Activated CD4-positive, alpha-beta T cell treated with anti-CD3 and anti-CD28 coated beads, Interleukin-2, amount 10 ng/mL, durations not matched to agents 7 days and 5 days (primary cell): ENCODE measurements at regions not wholly inside any gene's neighbourhood (a gene's known extent, or its start where the extent isn't known, plus 50 kb on each side); places are given as distances from the start of the nearest gene placed in this dataset.
"Not testable (repeated sequence)": the region's sequence is repeated elsewhere in the genome, so short reads cannot be mapped to it uniquely, and the experiment has no call there.

ENCODE experiments used
- CTCF ChIA-PET: fragments of 350-600 bp; sonication (Branson Sonifier 250); formaldehyde crosslinking; loops from one replicate; lab custom pipeline; 2021; ENCODE audit warnings: antibody characterized with exemption; lab: Charles Lee
- POLR2A ChIA-PET: fragments of 350-600 bp; sonication (Branson Sonifier 250); formaldehyde crosslinking; loops from one replicate; lab custom pipeline; 2021; ENCODE audit warnings: antibody characterized with exemption; lab: Charles Lee
- DNase-seq: peaks from one replicate; pipeline ENCODE4 v3.0.0-alpha.2; 2020
- H3K27ac Mint-ChIP-seq: one replicate; pipeline ENCODE4 v1.8.0; 2021; ENCODE audit warnings: mild to moderate bottlenecking, moderate library complexity, mixed read lengths
- H3K27me3 Mint-ChIP-seq: one replicate; pipeline ENCODE4 v1.8.0; 2021; ENCODE audit warnings: mixed read lengths
- H3K36me3 Mint-ChIP-seq: one replicate; pipeline ENCODE4 v1.8.0; 2021; ENCODE audit warnings: low read depth, mixed read lengths
- H3K4me1 Mint-ChIP-seq: one replicate; pipeline ENCODE4 v1.8.0; 2021; ENCODE audit warnings: mixed read lengths
- H3K4me3 Mint-ChIP-seq: one replicate; pipeline ENCODE4 v1.8.0; 2021; ENCODE audit warnings: mild to moderate bottlenecking, moderate library complexity, mixed read lengths
- H3K9me3 Mint-ChIP-seq: one replicate; pipeline ENCODE4 v1.8.0; 2021; ENCODE audit warnings: mixed read lengths

DNA sequence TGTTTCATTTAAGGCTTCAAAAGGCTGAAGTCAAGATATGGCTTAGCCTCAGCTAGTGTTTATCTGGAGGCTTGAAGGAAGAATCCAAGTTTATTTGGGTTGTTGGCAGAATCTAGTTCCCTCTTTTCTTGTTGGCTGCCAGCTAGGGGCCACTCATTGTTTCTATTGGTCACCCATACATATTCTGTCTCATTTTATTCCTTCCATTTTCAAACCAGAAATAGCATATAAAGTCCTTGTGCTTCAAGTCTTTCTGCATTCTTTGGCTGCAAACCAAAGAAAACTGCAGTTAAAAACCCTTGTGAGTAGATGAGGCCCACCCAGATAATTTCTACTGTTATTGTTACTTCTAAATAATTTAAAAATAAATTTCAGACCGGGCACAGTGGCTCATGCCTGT lies 301.7 kb downstream of the OXSM start:
- peaks cover 18% of the 10 kb centered on the region for H3K9me3 Mint-ChIP-seq

DNA sequence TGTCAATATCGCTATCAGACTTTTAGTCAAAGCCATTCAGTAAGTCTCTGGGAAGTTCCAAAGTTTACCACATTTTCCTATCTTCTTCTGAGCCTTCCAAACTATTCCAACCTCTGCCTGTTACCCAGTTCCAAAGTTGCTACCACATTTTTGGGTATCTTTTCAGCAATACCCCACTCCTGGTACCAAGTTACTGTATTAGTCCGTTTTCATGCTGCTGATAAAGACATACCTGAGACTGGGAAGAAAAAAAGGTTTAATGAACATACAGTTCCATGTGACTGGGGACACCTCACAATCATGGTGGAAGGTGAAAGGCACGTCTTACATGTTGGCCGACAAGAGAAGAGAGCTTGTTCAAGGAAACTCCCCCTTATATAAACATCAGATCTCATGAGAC lies 307.2 kb downstream of the OXSM start:
- POLR2A ChIA-PET, CTCF ChIA-PET, H3K4me1 Mint-ChIP-seq: not testable (repeated sequence)

More for the DNA sequence above, 301.7 kb downstream of the OXSM start:
- ChIA-PET CTCF (interaction anchor here (0.6 kb wide), 1 partner anchor 12 kb away, joined by 3 read pairs; no protein-coding TSS in a partner anchor), POLR2A (no interaction called here)
- H3K4me3 Mint-ChIP-seq: no peak overlapping the region
- no peak overlapping the region for H3K27ac Mint-ChIP-seq
- no peak for DNase-seq
- no peaks in the 10 kb centered on the region for H3K4me1 Mint-ChIP-seq
- no peaks in the 10 kb centered on the region for H3K27me3 Mint-ChIP-seq
- H3K36me3 Mint-ChIP-seq: no peaks in the 10 kb centered on the region

DNA sequence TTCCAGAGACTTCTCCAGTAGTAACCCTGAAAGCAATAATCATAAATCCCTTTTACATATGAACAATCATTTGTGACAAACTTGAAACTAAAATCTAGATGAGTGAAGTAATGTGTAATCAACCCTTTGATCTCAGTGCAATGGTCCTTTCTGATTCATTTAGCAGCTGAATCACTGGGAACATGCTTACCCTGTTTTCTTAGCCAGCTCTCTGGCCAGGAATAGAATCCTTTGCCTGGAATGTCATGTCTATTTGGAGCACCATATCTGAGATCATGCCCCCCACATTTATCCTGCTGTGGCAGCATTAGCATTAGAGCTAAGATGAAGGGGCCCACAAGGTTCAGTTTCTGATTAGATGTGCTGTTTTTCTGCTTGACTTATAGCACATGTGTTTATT lies 309.8 kb downstream of the OXSM start:
- Mint-ChIP-seq H3K4me3 (no peak overlapping the region), H3K4me1 (no peaks in the 10 kb centered on the region), H3K27ac (no peak overlapping the region), H3K27me3 (no peaks in the 10 kb centered on the region), H3K36me3 (no peaks in the 10 kb centered on the region), H3K9me3 (peaks cover 15% of the 10 kb centered on the region)
- ChIA-PET POLR2A (no interaction called here), CTCF (no interaction called here)
- no peak for DNase-seq

More for the DNA sequence above, 307.2 kb downstream of the OXSM start:
- not testable (repeated sequence) for H3K27me3 Mint-ChIP-seq, DNase-seq, H3K4me3 Mint-ChIP-seq, H3K27ac Mint-ChIP-seq, H3K36me3 Mint-ChIP-seq
- peaks cover 15% of the 10 kb centered on the region for H3K9me3 Mint-ChIP-seq

DNA sequence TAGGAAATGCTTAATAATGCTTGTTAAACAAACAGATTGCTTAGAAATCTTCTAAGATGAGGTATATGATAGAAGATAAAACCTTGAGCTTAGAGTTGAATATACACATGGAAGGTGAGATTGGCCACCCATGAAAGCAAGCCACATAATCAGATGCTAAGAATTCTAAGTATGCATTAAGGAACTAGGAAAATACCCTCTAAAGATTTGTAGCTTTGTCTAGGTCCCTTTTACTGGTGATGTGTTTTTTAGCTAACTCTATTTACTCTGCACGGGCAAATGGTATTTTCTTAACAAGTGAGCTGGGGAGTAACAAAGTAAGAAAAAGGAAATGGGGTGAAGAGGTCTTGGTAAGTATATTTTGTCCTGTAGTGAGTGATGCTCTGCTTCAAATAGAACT lies 310.3 kb downstream of the OXSM start:
- peaks cover 15% of the 10 kb centered on the region for H3K9me3 Mint-ChIP-seq
- H3K4me3 Mint-ChIP-seq: no peak overlapping the region
- no peaks in the 10 kb centered on the region for H3K4me1 Mint-ChIP-seq
- H3K27ac Mint-ChIP-seq: no peak overlapping the region
- ChIA-PET POLR2A (no interaction called here), CTCF (no interaction called here)
- no peaks in the 10 kb centered on the region for H3K36me3 Mint-ChIP-seq
- DNase-seq: no peak
- H3K27me3 Mint-ChIP-seq: no peaks in the 10 kb centered on the region

DNA sequence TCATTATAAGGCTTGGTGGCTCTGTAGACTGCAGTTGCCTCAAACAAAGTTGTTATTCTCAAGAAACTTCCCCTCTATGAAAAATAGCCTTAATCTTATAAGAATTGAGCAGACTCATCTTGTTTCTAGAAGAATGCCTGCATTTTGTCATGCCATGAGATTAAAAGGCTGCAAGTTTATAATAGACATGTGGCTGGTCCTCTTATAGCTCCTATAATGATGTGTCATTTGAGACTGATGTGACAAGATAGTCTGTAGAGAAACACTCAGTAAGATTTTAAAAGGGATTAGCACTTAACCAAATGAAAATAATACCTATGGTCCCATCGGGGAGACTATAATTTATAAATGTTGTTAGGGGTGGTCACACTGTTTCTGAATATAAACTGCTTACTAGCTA lies 312.5 kb downstream of the OXSM start:
- Mint-ChIP-seq H3K27me3 (no peaks in the 10 kb centered on the region), H3K27ac (no peak overlapping the region)
- POLR2A ChIA-PET: no interaction called here

DNA sequence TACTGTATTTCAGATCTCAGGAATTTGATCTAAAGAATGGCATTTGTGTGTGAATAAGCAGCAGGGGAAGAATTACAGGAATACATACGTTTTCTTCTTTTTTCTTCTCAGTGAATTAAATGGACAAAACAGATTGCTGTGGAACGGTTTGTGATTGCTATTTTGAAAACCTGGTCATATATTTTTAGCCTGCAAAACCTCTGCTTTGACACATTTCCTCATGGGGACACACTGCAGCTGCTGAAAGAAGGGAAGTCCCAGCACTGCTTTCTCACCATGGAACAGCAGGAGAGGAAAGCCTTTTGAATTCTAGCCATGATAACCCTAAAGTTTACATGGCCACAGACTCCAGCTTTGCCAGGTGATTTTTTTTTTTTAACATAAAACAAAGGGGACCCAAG lies 315.0 kb downstream of the OXSM start:
- Mint-ChIP-seq H3K27me3 (no peaks in the 10 kb centered on the region), H3K4me1 (no peaks in the 10 kb centered on the region), H3K4me3 (no peak overlapping the region), H3K9me3 (peaks cover 2% of the 10 kb centered on the region), H3K36me3 (no peaks in the 10 kb centered on the region), H3K27ac (no peak overlapping the region)
- CTCF ChIA-PET: no interaction called here
- no peak for DNase-seq
- POLR2A ChIA-PET: no interaction called here

More for the DNA sequence above, 312.5 kb downstream of the OXSM start:
- no peak for DNase-seq
- no peaks in the 10 kb centered on the region for H3K36me3 Mint-ChIP-seq
- H3K4me1 Mint-ChIP-seq: no peaks in the 10 kb centered on the region
- peaks cover 5% of the 10 kb centered on the region for H3K9me3 Mint-ChIP-seq
- CTCF ChIA-PET: no interaction called here
- H3K4me3 Mint-ChIP-seq: no peak overlapping the region

DNA sequence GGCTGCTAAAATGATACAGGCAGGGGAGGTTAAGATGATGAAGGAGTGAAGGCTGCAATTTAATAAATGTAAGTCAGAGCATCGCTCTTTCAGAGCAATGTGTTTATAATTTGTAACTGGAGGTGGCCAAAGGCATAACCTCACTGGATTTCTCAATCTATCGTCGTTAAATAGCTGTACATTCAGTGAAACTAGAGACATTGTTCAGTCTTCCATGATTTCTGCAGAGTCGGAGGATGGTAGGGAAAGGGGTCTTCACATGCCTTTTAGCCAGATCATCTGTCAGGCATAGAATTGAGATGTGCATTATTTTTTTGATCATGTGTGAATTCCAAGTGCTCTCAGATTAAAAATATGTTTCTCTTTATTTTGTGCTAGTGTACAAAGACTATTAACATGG lies 315.4 kb downstream of the OXSM start:
- ChIA-PET POLR2A (no interaction called here), CTCF (no interaction called here)
- H3K36me3 Mint-ChIP-seq: no peaks in the 10 kb centered on the region
- H3K27ac Mint-ChIP-seq: no peak overlapping the region
- H3K9me3 Mint-ChIP-seq: peaks cover 2% of the 10 kb centered on the region
- H3K4me1 Mint-ChIP-seq: no peaks in the 10 kb centered on the region
- H3K27me3 Mint-ChIP-seq: no peaks in the 10 kb centered on the region
- no peak overlapping the region for H3K4me3 Mint-ChIP-seq
- DNase-seq: no peak

DNA sequence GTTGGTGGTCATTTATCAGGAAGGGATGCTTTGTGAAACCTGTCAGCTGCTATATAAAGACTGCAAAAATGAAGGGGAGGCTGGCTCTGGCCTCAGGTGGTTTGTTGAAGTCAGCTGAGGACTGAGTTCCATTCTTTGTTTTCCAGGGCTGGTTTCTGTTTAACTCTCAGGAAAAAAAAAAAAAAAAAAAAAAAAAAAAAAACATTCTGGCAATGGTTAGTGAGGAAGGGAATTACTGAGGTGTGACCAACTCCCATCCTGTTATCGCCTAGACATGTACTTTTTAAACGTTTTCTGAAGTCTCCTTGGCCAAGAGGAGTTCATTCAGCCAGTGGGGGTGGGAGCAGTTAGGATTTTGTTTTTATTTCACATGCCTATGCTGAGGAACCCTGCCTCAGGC lies 316.3 kb downstream of the OXSM start:
- no peaks in the 10 kb centered on the region for H3K27me3 Mint-ChIP-seq
- DNase-seq: no peak
- no peaks in the 10 kb centered on the region for H3K36me3 Mint-ChIP-seq
- peaks cover 2% of the 10 kb centered on the region for H3K9me3 Mint-ChIP-seq
- H3K4me1 Mint-ChIP-seq: no peaks in the 10 kb centered on the region
- ChIA-PET POLR2A (no interaction called here), CTCF (no interaction called here)
- H3K27ac Mint-ChIP-seq: no peak overlapping the region
- H3K4me3 Mint-ChIP-seq: no peak overlapping the region

DNA sequence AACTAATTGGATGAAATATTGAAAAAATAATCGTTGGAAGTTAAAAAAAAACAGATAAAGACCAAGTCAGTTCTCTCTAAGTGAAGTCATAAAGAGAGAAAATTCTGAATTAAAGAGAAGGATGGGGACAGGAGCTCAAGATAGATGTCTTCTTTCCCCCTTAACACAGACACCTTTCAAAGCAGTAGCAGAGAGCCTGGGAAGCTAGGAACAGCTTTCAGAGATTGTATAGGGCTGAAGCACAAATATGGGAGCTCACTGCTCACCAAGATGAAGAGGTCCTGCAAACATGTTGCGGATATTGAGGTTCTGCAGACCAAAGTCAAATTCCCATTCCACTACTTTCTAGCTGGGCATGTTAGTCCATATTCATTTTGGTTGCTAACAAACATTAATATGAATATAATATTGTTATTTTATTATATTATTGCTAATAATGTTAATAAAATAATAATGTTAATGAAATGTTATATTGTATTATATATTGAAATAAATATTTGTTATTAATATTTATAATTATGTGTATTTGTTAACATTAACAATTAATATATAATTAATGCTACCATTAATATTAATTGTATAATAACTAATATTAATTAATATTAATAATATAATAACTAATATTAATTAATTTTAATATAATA lies 319.1 kb downstream of the OXSM start:
- Mint-ChIP-seq H3K27me3 (no peaks in the 10 kb centered on the region), H3K4me3 (no peak overlapping the region), H3K27ac (no peak overlapping the region), H3K9me3 (peaks cover 2% of the 10 kb centered on the region), H3K4me1 (no peaks in the 10 kb centered on the region), H3K36me3 (no peaks in the 10 kb centered on the region)
- ChIA-PET CTCF (no interaction called here), POLR2A (no interaction called here)
- DNase-seq: no peak

DNA sequence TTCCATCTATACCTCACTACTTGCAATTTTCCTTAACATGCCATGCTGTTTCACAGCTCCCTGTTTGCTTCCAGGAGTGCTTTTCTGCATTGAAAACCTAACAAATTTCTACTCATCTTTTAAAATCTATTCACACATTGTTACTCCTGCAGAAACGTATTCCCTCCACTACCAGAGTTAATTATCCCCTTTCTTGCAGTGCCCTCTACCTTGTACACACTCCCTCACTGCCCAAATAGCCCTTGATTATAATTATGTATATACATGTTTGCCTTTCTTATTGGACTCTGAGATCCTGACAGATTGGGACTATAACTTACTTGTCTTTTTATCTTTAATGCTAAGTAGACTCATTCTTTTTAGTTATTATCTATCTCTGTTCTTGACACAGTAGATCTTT lies 325.0 kb downstream of the OXSM start:
- no peaks in the 10 kb centered on the region for H3K27me3 Mint-ChIP-seq
- H3K9me3 Mint-ChIP-seq: no peaks in the 10 kb centered on the region
- no peak overlapping the region for H3K27ac Mint-ChIP-seq
- ChIA-PET POLR2A (no interaction called here), CTCF (no interaction called here)
- H3K36me3 Mint-ChIP-seq: no peaks in the 10 kb centered on the region
- DNase-seq: no peak
- no peak overlapping the region for H3K4me3 Mint-ChIP-seq
- H3K4me1 Mint-ChIP-seq: no peaks in the 10 kb centered on the region

DNA sequence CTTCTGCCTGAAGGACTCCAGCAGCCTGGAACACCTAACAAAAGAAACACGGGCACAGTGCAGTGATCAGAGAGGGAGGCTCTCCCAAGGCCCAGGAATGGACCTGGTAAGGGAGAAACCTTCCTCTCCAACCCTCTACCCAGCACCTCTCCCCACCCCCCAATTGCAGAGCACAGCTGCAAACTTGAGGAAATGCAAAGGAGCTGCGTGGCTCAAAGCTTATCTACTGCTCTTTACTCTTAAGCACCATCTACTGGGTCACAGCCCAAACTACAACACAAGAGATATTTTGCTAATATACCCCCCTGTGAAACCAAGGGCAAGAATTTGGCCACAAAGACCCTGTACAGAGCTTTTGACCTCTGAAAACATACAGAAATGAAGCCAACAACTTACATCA lies 328.3 kb downstream of the OXSM start:
- no peaks in the 10 kb centered on the region for H3K36me3 Mint-ChIP-seq
- DNase-seq: no peak
- POLR2A ChIA-PET: no interaction called here
- H3K4me3 Mint-ChIP-seq: no peak overlapping the region
- H3K27ac Mint-ChIP-seq: no peak overlapping the region
- H3K9me3 Mint-ChIP-seq: peaks cover 6% of the 10 kb centered on the region
- H3K27me3 Mint-ChIP-seq: no peaks in the 10 kb centered on the region
- CTCF ChIA-PET: interaction anchor here (0.6 kb wide), 1 partner anchor 80 kb away, joined by 4 read pairs; no protein-coding TSS in a partner anchor
- no peaks in the 10 kb centered on the region for H3K4me1 Mint-ChIP-seq

DNA sequence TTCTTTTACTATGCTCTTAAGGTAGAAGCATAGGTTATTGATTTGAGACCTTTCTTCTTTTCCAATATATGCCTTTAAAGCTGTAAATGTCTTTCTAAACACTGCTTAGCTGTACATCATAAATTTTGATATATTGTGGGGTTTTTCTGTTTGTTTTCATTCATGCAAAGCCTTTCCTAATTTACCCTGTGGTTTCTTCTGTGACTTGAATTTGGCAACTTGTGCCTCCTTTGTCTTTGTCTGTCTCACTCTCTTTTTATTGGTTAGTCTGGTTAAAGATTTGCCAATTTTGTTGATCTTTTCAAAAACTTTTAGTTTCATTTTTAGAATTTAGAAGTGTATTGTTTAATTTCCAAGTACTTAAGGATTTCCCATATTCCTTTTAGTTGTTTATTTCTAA lies 343.1 kb downstream of the OXSM start:
- Mint-ChIP-seq H3K36me3 (no peaks in the 10 kb centered on the region), H3K9me3 (peaks cover 2% of the 10 kb centered on the region), H3K4me3 (no peak overlapping the region), H3K27ac (no peak overlapping the region), H3K27me3 (no peaks in the 10 kb centered on the region), H3K4me1 (no peaks in the 10 kb centered on the region)
- ChIA-PET POLR2A (no interaction called here), CTCF (no interaction called here)
- no peak for DNase-seq

DNA sequence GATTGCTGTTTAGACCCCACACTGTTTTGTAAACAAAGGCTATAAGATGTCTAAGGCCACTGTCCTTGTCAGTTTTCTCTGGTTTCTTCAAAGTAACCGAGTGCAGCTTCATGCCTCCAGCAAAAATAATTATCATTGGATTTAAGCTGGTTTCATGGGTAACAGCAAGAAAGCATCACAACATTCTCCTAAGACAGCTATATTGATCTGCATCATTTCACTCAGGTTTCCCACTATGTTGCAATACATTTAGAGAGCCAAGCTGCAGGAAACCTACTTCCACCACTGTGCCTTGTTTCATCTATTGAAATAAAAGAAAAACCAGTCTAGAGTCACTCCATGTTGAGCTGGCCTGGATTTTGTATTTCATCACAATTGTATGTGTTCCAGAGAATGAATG lies 351.4 kb downstream of the OXSM start:
- no peak overlapping the region for H3K4me3 Mint-ChIP-seq
- peaks cover 7% of the 10 kb centered on the region for H3K9me3 Mint-ChIP-seq
- H3K4me1 Mint-ChIP-seq: no peaks in the 10 kb centered on the region

DNA sequence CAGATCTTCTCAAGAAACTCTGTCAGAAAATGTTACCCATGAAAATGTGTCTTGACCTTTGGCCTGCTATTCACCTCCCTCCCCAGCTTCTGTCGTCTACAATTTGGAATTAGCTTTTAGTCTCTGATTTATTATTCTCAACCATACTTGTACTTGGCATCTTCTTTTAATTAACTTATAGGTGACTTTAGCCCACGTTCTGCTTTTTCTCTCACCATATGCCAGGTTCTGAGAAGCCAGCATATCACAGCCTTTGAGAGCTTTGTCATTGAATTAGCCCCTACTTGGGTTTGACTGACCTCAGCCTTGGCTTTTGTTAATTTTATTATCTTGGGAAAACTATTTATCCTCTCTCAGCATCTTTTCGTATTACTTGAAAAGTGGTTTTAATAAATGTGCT lies 355.9 kb downstream of the OXSM start:
- no peak overlapping the region for H3K4me3 Mint-ChIP-seq
- no peak for DNase-seq
- H3K36me3 Mint-ChIP-seq: no peaks in the 10 kb centered on the region
- peaks cover 5% of the 10 kb centered on the region for H3K9me3 Mint-ChIP-seq
- H3K27ac Mint-ChIP-seq: no peak overlapping the region
- no peaks in the 10 kb centered on the region for H3K4me1 Mint-ChIP-seq
- CTCF ChIA-PET: no interaction called here
- POLR2A ChIA-PET: no interaction called here
- H3K27me3 Mint-ChIP-seq: no peaks in the 10 kb centered on the region

More for the DNA sequence above, 351.4 kb downstream of the OXSM start:
- Mint-ChIP-seq H3K36me3 (no peaks in the 10 kb centered on the region), H3K27me3 (no peaks in the 10 kb centered on the region), H3K27ac (no peak overlapping the region)
- POLR2A ChIA-PET: no interaction called here
- CTCF ChIA-PET: no interaction called here
- no peak for DNase-seq
